GM12878 (cell line): ENCODE measurements at regions not wholly inside any gene's neighbourhood (a gene's known extent, or its start where the extent isn't known, plus 50 kb on each side); places are given as distances from the start of the nearest gene placed in this dataset.

Experiments used
- ATF7 ChIP-seq: fragments of 450-650 bp; IDR thresholded peaks from 2 replicates; pipeline ENCODE4 v1.6.1; 2016; ENCODE audit warnings: low read depth, mild to moderate bottlenecking
- NFIC ChIP-seq: IDR thresholded peaks from 2 replicates; pipeline ENCODE4 v1.6.1; 2012; ENCODE audit warnings: low read depth, mild to moderate bottlenecking, inconsistent platforms, low read length, moderate library complexity

DNA sequence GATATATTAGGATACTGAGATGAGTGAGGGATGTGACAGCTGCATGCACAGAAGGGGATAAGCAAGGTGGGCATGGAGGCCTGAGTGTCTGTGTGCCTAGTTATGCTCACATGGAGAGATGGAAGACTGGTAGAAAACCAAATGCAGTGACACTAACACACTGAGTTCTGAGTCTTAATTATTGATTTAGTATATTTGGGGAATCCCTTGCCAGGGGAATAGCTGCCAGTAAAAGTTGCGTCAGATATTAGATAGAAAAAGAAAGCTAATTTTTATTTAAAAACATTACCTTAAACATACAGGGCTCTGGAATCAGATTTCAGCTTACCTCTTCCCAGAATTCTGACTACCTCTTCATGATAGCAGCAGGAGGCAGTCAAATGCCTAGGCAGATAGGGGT lies 620.5 kb downstream of the METTL15 start:
- TF ChIP-seq NFIC = no peak
- no peak for TF ChIP-seq ATF7
